ENCODE measurements at regions not wholly inside any gene's neighbourhood (a gene's known extent, or its start where the extent isn't known, plus 50 kb on each side); places are given as distances from the start of the nearest gene placed in this dataset.

DNA sequence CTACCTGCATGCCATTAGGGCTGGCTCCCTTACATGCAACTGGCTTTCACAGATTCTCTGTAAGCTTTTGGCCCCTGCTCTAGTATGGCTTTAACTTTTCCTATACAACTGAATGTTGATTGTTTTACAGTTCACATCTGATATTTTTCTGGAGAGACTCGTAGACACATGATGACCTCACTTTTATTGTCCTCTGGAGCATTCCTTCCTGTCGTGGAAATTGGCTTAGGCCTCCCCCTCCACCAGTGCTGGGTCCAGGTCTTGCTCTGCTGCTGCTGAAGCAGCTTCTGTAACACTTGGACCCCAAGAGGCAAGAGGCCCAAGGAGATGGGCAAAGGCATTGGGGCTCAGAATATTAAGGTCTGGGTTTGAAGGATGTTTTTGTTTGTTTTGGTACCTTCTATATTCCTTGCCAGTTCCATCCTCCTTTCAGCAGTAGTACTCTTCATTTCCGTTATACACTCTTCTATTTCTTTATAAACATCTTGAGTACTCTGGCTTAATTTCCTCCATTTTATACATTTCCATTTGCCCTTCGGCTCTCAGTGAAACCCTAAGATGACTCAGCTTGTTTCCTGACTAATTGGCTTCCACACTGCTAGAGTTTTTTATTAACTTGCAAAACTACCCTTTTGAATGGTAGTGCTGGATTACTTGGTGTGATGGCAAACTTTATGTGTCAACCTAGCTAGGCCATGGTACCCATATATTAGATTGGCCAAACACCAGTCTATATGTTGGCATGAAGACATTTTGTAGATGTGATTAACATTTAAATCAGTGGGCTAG is 219.8 kb downstream of the CDCA7 start:
- Histone ChIP-seq H3K27ac (replicated peaks) (no peak overlapping the region), H3K27me3 (ENCODE audit: insufficient read depth, poor library complexity, severe bottlenecking) (no peaks in the 10 kb centered on the region), H3K4me3 (replicated peaks; ENCODE audit: insufficient read depth, low read length) (no peak overlapping the region)
- TF ChIP-seq GABPA (IDR thresholded peaks at IDR 0.05; ENCODE audit: low read depth), result no peak
- no peak for TF ChIP-seq POLR2AphosphoS5 (IDR thresholded peaks at IDR 0.05; ENCODE audit: low read depth)
- TF ChIP-seq, protein P1, sequence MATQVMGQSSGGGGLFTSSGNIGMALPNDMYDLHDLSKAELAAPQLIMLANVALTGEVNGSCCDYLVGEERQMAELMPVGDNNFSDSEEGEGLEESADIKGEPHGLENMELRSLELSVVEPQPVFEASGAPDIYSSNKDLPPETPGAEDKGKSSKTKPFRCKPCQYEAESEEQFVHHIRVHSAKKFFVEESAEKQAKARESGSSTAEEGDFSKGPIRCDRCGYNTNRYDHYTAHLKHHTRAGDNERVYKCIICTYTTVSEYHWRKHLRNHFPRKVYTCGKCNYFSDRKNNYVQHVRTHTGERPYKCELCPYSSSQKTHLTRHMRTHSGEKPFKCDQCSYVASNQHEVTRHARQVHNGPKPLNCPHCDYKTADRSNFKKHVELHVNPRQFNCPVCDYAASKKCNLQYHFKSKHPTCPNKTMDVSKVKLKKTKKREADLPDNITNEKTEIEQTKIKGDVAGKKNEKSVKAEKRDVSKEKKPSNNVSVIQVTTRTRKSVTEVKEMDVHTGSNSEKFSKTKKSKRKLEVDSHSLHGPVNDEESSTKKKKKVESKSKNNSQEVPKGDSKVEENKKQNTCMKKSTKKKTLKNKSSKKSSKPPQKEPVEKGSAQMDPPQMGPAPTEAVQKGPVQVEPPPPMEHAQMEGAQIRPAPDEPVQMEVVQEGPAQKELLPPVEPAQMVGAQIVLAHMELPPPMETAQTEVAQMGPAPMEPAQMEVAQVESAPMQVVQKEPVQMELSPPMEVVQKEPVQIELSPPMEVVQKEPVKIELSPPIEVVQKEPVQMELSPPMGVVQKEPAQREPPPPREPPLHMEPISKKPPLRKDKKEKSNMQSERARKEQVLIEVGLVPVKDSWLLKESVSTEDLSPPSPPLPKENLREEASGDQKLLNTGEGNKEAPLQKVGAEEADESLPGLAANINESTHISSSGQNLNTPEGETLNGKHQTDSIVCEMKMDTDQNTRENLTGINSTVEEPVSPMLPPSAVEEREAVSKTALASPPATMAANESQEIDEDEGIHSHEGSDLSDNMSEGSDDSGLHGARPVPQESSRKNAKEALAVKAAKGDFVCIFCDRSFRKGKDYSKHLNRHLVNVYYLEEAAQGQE (IDR thresholded peaks at IDR 0.05; ENCODE audit: insufficient replicate concordance, low read depth), result no peak
- TF ChIP-seq SPI1 (IDR thresholded peaks at IDR 0.05; ENCODE audit: borderline replicate concordance, low read depth), result no peak
- TF ChIP-seq, protein P2, sequence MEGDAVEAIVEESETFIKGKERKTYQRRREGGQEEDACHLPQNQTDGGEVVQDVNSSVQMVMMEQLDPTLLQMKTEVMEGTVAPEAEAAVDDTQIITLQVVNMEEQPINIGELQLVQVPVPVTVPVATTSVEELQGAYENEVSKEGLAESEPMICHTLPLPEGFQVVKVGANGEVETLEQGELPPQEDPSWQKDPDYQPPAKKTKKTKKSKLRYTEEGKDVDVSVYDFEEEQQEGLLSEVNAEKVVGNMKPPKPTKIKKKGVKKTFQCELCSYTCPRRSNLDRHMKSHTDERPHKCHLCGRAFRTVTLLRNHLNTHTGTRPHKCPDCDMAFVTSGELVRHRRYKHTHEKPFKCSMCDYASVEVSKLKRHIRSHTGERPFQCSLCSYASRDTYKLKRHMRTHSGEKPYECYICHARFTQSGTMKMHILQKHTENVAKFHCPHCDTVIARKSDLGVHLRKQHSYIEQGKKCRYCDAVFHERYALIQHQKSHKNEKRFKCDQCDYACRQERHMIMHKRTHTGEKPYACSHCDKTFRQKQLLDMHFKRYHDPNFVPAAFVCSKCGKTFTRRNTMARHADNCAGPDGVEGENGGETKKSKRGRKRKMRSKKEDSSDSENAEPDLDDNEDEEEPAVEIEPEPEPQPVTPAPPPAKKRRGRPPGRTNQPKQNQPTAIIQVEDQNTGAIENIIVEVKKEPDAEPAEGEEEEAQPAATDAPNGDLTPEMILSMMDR (IDR thresholded peaks at IDR 0.05; ENCODE audit: insufficient read depth, low read length), result no peak
- no peak for DNase-seq (ENCODE audit: low read depth in 1 of 2, low spot score in 1 of 2)

DNA sequence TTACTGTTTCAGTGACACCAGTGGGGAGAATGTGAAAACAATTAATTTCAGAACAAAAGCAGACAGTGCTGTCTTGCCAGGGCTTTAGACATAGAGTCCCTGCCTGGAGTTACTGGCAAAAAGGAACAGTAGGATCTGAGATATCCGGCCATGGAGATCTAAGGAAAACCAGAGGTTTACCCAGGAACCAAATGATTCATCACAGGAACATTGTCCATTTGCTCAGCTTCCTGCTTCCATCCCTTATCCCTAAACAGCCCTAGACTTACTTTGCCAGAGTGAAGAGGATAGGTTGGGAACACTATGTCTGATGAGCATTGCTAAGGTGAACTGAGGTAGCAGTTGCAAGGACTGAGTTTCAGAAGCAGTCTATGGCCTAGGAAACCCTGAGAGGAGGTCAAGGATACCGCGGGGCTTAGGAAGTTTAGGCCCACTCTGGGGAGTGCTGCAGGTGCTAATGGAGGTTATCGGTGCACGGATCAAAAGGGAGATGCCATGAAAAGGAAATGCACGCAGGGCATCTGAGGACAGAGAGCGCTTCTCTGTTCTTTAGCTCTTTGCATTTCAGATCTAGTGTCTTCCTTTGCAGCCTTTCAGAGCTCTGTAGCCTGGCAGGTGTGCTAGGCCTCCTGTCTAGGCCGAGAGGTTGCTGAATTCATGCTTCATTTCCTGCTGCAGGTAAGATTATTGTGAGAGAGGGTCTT is 223.9 kb downstream of the CDCA7 start:
- Histone ChIP-seq H3K27ac (replicated peaks) (no peak overlapping the region), H3K4me3 (replicated peaks; ENCODE audit: insufficient read depth, low read length) (no peak overlapping the region), H3K27me3 (ENCODE audit: insufficient read depth, poor library complexity, severe bottlenecking) (no peaks in the 10 kb centered on the region)
- no peak for DNase-seq (ENCODE audit: low read depth in 1 of 2, low spot score in 1 of 2)
- TF ChIP-seq, protein P2 (IDR thresholded peaks at IDR 0.05; ENCODE audit: insufficient read depth, low read length), result no peak
- TF ChIP-seq GABPA (IDR thresholded peaks at IDR 0.05; ENCODE audit: low read depth) (no peak), SPI1 (IDR thresholded peaks at IDR 0.05; ENCODE audit: borderline replicate concordance, low read depth) (no peak), POLR2AphosphoS5 (IDR thresholded peaks at IDR 0.05; ENCODE audit: low read depth) (no peak)
- TF ChIP-seq, protein P1 (IDR thresholded peaks at IDR 0.05; ENCODE audit: insufficient replicate concordance, low read depth), result no peak

DNA sequence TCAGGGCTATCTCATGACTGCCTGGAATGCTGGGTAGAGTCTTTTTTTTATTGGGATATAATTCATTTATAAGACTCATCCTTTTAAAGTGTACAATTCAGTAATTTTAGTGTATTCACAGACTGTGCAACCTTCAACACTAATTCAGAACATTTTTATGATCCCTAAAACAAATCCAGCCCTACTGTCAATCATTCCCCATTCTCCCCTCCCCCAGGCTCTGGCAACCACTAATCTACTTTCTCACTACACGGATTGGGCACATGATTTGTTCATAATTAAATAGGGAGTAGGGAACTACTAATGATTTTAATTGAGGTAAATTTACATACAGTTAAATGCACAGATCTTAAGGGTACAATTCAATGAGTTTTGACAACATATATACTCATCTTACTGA is 225.7 kb downstream of the CDCA7 start:
- no peak for TF ChIP-seq SPI1 (IDR thresholded peaks at IDR 0.05; ENCODE audit: borderline replicate concordance, low read depth)
- TF ChIP-seq POLR2AphosphoS5 (IDR thresholded peaks at IDR 0.05; ENCODE audit: low read depth), result no peak
- no peak for TF ChIP-seq GABPA (IDR thresholded peaks at IDR 0.05; ENCODE audit: low read depth)
- TF ChIP-seq, protein P1 (IDR thresholded peaks at IDR 0.05; ENCODE audit: insufficient replicate concordance, low read depth), result no peak
- TF ChIP-seq, protein P2 (IDR thresholded peaks at IDR 0.05; ENCODE audit: insufficient read depth, low read length), result no peak
- no peak for DNase-seq (ENCODE audit: low read depth in 1 of 2, low spot score in 1 of 2)
- Histone ChIP-seq H3K4me3 (replicated peaks; ENCODE audit: insufficient read depth, low read length) (no peak overlapping the region), H3K27me3 (ENCODE audit: insufficient read depth, poor library complexity, severe bottlenecking) (no peaks in the 10 kb centered on the region), H3K27ac (replicated peaks) (no peak overlapping the region)
